ENCODE measurements at regions not wholly inside any gene's neighbourhood (a gene's known extent, or its start where the extent isn't known, plus 50 kb on each side); places are given as distances from the start of the nearest gene placed in this dataset.

GRCh38 chr4:4671774-4672349 is 130.0 kb upstream of the STX18 start:
- intact Hi-C loops (cut with DNase I): no loop called here
- Histone ChIP-seq H3K4me1 (no peaks in the 10 kb centered on the region), H3K27me3 (no peaks in the 10 kb centered on the region), H3K9me3 (no peaks in the 10 kb centered on the region), H3K36me3 (no peaks in the 10 kb centered on the region), H3K4me3 (no peak overlapping the region), H3K27ac (no peak overlapping the region)
- DNase-seq (ENCODE audit: low spot score in 2 of 2): no peak
- TF ChIP-seq CTCF (IDR thresholded peaks at IDR 0.05): no peak

- TF ChIP-seq CTCF (IDR thresholded peaks at IDR 0.05): no peak
- intact Hi-C loops (cut with DNase I): no loop called here
- DNase-seq (ENCODE audit: low spot score in 2 of 2): no peak
Measured at GRCh38 chr4:4670869-4671268, 129.0 kb upstream of the STX18 start.

GRCh38 chr4:4668355-4669210 is 126.7 kb upstream of the STX18 start:
- H3K27ac ChIP-seq: no peak overlapping the region
- intact Hi-C loops (cut with DNase I): no loop called here
- no peaks in the 10 kb centered on the region for H3K4me1 ChIP-seq
- H3K27me3 ChIP-seq: no peaks in the 10 kb centered on the region
- no peaks in the 10 kb centered on the region for H3K9me3 ChIP-seq
- H3K4me3 ChIP-seq: no peak overlapping the region
- DNase-seq (ENCODE audit: low spot score in 2 of 2): no peak
- no peak for TF ChIP-seq CTCF (IDR thresholded peaks at IDR 0.05)
- no peaks in the 10 kb centered on the region for H3K36me3 ChIP-seq

More at GRCh38 chr4:4670869-4671268, 129.0 kb upstream of the STX18 start:
- Histone ChIP-seq H3K4me3 (no peak overlapping the region), H3K9me3 (no peaks in the 10 kb centered on the region), H3K27ac (no peak overlapping the region), H3K27me3 (no peaks in the 10 kb centered on the region), H3K36me3 (no peaks in the 10 kb centered on the region), H3K4me1 (no peaks in the 10 kb centered on the region)

GRCh38 chr4:4667622-4668081 is 125.8 kb upstream of the STX18 start:
- intact Hi-C loops (cut with DNase I): no loop called here
- no peak for TF ChIP-seq CTCF (IDR thresholded peaks at IDR 0.05)
- Histone ChIP-seq H3K9me3 (no peaks in the 10 kb centered on the region), H3K4me1 (no peaks in the 10 kb centered on the region), H3K27me3 (no peaks in the 10 kb centered on the region), H3K36me3 (no peaks in the 10 kb centered on the region), H3K4me3 (no peak overlapping the region), H3K27ac (no peak overlapping the region)
- no peak for DNase-seq (ENCODE audit: low spot score in 2 of 2)

- no peak for TF ChIP-seq CTCF (IDR thresholded peaks at IDR 0.05)
- Histone ChIP-seq H3K27me3 (no peaks in the 10 kb centered on the region), H3K27ac (no peak overlapping the region), H3K4me3 (no peak overlapping the region), H3K4me1 (no peaks in the 10 kb centered on the region), H3K9me3 (no peaks in the 10 kb centered on the region), H3K36me3 (no peaks in the 10 kb centered on the region)
- no peak for DNase-seq (ENCODE audit: low spot score in 2 of 2)
- intact Hi-C loops (cut with DNase I): no loop called here
Measured at GRCh38 chr4:4666693-4667621, 125.1 kb upstream of the STX18 start.
